OCI-LY3 (cell line): ENCODE measurements at regions not wholly inside any gene's neighbourhood (a gene's known extent, or its start where the extent isn't known, plus 50 kb on each side); places are given as distances from the start of the nearest gene placed in this dataset.

Experiments used
- H2AFZ ChIP-seq: fragments of 200-600, 300-600 bp; shearing (Covaris generic); 2 replicates; pipeline ENCODE4 v1.6.0; 2014; ENCODE audit warnings: antibody characterized with exemption, low read depth, low read length
- H3K27ac ChIP-seq: fragments of 200-600, 300-600 bp; sonication (generic); 2 replicates; pipeline ENCODE4 v1.5.1; 2014; ENCODE audit warnings: mild to moderate bottlenecking, low read length, moderate library complexity, mixed read lengths
- H3K27me3 ChIP-seq: fragments of 200-600, 300-600 bp; sonication (generic); 2 replicates; pipeline ENCODE4 v1.6.1; 2014; ENCODE audit warnings: low read depth, low read length, mixed read lengths
- H3K36me3 ChIP-seq: fragments of 200-600, 300-600 bp; sonication (generic); replicated peaks from 2 replicates; pipeline ENCODE3; 2014; ENCODE audit warnings: low read depth, low read length, mixed read lengths
- H3K4me1 ChIP-seq: fragments of 300-600, 200-600 bp; sonication (generic); 2 replicates; pipeline ENCODE4 v1.6.1; 2014; ENCODE audit warnings: low read length, mixed read lengths
- H3K4me2 ChIP-seq: fragments of 200-600, 300-600 bp; sonication (generic); 2 replicates; pipeline ENCODE4 v1.6.1; 2014; ENCODE audit warnings: low read length, mixed read lengths
- H3K4me3 ChIP-seq: fragments of 300-600, 200-600 bp; sonication (generic); 2 replicates; pipeline ENCODE4 v1.5.1; 2014; ENCODE audit warnings: antibody characterized with exemption, mild to moderate bottlenecking, low read length, moderate library complexity
- H3K79me2 ChIP-seq: fragments of 300-600, 200-600 bp; shearing (Covaris generic); 2 replicates; pipeline ENCODE4 v1.6.1; 2014; ENCODE audit warnings: mild to moderate bottlenecking, low read length, mixed read lengths
- H3K9ac ChIP-seq: fragments of 300-600, 200-600 bp; shearing (Covaris generic); 2 replicates; pipeline ENCODE4 v1.6.0; 2014; ENCODE audit warnings: mild to moderate bottlenecking, low read length, moderate library complexity
- H3K9me3 ChIP-seq: fragments of 200-600, 300-600 bp; shearing (Covaris generic); 2 replicates; pipeline ENCODE4 v1.6.1; 2014; ENCODE audit warnings: low read length, mixed read lengths; ENCODE audit not compliant: insufficient read depth
- H4K20me1 ChIP-seq: fragments of 200-600, 300-600 bp; sonication (generic); 2 replicates; pipeline ENCODE4 v1.6.1; 2016; ENCODE audit warnings: low read length, mixed read lengths; ENCODE audit not compliant: insufficient read depth
- CTCF ChIP-seq: fragments of 200-600, 300-600 bp; sonication (generic); IDR thresholded peaks from 2 replicates; pipeline ENCODE4 v1.5.1; 2014; ENCODE audit warnings: antibody characterized with exemption, low read length, low read depth
- EZH2phosphoT487 ChIP-seq: fragments of 200-600 bp; shearing (Covaris generic); IDR thresholded peaks from 2 replicates; pipeline ENCODE4 v1.6.1; 2018; ENCODE audit warnings: antibody characterized with exemption, mixed run types, low read depth

GRCh38 chr2:226052772-226053416 lies 653.4 kb downstream of the NYAP2 start:
- no peak overlapping the region for H2AFZ ChIP-seq
- H3K4me3 ChIP-seq: no peak overlapping the region
- H3K27ac ChIP-seq: no peak overlapping the region
- no peaks in the 10 kb centered on the region for H4K20me1 ChIP-seq
- no peaks in the 10 kb centered on the region for H3K79me2 ChIP-seq
- TF ChIP-seq EZH2phosphoT487 (no peak), CTCF (no peak)
- no peaks in the 10 kb centered on the region for H3K27me3 ChIP-seq
- no peak overlapping the region for H3K9ac ChIP-seq
- no peak overlapping the region for H3K4me2 ChIP-seq
- H3K9me3 ChIP-seq: no peaks in the 10 kb centered on the region
- no peaks in the 10 kb centered on the region for H3K4me1 ChIP-seq
- H3K36me3 ChIP-seq: no peaks in the 10 kb centered on the region

GRCh38 chr2:226050822-226051221 lies 651.3 kb downstream of the NYAP2 start:
- Histone ChIP-seq H3K4me2 (no peak overlapping the region), H3K9me3 (no peaks in the 10 kb centered on the region), H4K20me1 (no peaks in the 10 kb centered on the region), H3K79me2 (no peaks in the 10 kb centered on the region), H2AFZ (no peak overlapping the region), H3K9ac (no peak overlapping the region), H3K36me3 (no peaks in the 10 kb centered on the region), H3K4me1 (no peaks in the 10 kb centered on the region), H3K27me3 (no peaks in the 10 kb centered on the region), H3K27ac (no peak overlapping the region), H3K4me3 (no peak overlapping the region)
- TF ChIP-seq EZH2phosphoT487 (no peak), CTCF (no peak)

- Histone ChIP-seq H3K4me1 (no peaks in the 10 kb centered on the region), H3K9me3 (no peaks in the 10 kb centered on the region), H3K9ac (no peak overlapping the region), H4K20me1 (no peaks in the 10 kb centered on the region), H2AFZ (no peak overlapping the region), H3K4me2 (no peak overlapping the region), H3K27me3 (no peaks in the 10 kb centered on the region), H3K27ac (no peak overlapping the region), H3K79me2 (no peaks in the 10 kb centered on the region), H3K36me3 (no peaks in the 10 kb centered on the region), H3K4me3 (no peak overlapping the region)
- TF ChIP-seq EZH2phosphoT487 (no peak), CTCF (no peak)
These were observed 649.1 kb downstream of the NYAP2 start for GRCh38 chr2:226048611-226049010.

- no peak overlapping the region for H3K27ac ChIP-seq
- H3K9ac ChIP-seq: no peak overlapping the region
- H3K9me3 ChIP-seq: no peaks in the 10 kb centered on the region
- H3K4me2 ChIP-seq: no peak overlapping the region
- no peaks in the 10 kb centered on the region for H3K4me1 ChIP-seq
- H2AFZ ChIP-seq: no peak overlapping the region
- no peaks in the 10 kb centered on the region for H4K20me1 ChIP-seq
- H3K4me3 ChIP-seq: no peak overlapping the region
- no peaks in the 10 kb centered on the region for H3K27me3 ChIP-seq
- H3K79me2 ChIP-seq: no peaks in the 10 kb centered on the region
- no peaks in the 10 kb centered on the region for H3K36me3 ChIP-seq
- TF ChIP-seq EZH2phosphoT487 (no peak), CTCF (no peak)
These were observed 645.6 kb downstream of the NYAP2 start for GRCh38 chr2:226045080-226045479.
